ENCODE measurements at regions not wholly inside any gene's neighbourhood (a gene's known extent, or its start where the extent isn't known, plus 50 kb on each side); places are given as distances from the start of the nearest gene placed in this dataset.

- DNase-seq = no peak
- no peak for TF ChIP-seq GATA1 (IDR thresholded peaks at IDR 0.05; ENCODE audit: low read depth, low read length)
- TF ChIP-seq POLR2A (IDR thresholded peaks at IDR 0.05; ENCODE audit: low read length) = no peak
Observed at GRCh38 chr21:15367061-15367626, 302.3 kb upstream of the NRIP1 start.

- no peak for DNase-seq
- TF ChIP-seq POLR2A (IDR thresholded peaks at IDR 0.05; ENCODE audit: low read length) (no peak), GATA1 (IDR thresholded peaks at IDR 0.05; ENCODE audit: low read depth, low read length) (no peak)
Observed at GRCh38 chr21:15370462-15370975, 305.7 kb upstream of the NRIP1 start.

GRCh38 chr21:15373941-15374340, 309.1 kb upstream of the NRIP1 start:
- TF ChIP-seq POLR2A (IDR thresholded peaks at IDR 0.05; ENCODE audit: low read length) (no peak), GATA1 (IDR thresholded peaks at IDR 0.05; ENCODE audit: low read depth, low read length) (no peak)
- DNase-seq = no peak

GRCh38 chr21:15379776-15380175, 315.0 kb upstream of the NRIP1 start:
- DNase-seq = no peak

GRCh38 chr21:15383588-15383987, 318.8 kb upstream of the NRIP1 start:
- TF ChIP-seq POLR2A (IDR thresholded peaks at IDR 0.05; ENCODE audit: low read length) (no peak), GATA1 (IDR thresholded peaks at IDR 0.05; ENCODE audit: low read depth, low read length) (no peak)
- no peak for DNase-seq

More at GRCh38 chr21:15379776-15380175, 315.0 kb upstream of the NRIP1 start:
- TF ChIP-seq GATA1 (IDR thresholded peaks at IDR 0.05; ENCODE audit: low read depth, low read length) = no peak

- TF ChIP-seq POLR2A (IDR thresholded peaks at IDR 0.05; ENCODE audit: low read length) = no peak
- no peak for TF ChIP-seq GATA1 (IDR thresholded peaks at IDR 0.05; ENCODE audit: low read depth, low read length)
- DNase-seq = no peak
Observed at GRCh38 chr21:15390049-15390448, 325.2 kb upstream of the NRIP1 start.

- DNase-seq = no peak
- TF ChIP-seq GATA1 (IDR thresholded peaks at IDR 0.05; ENCODE audit: low read depth, low read length) (no peak), POLR2A (IDR thresholded peaks at IDR 0.05; ENCODE audit: low read length) (no peak)
Observed at GRCh38 chr21:15397258-15397657, 332.5 kb upstream of the NRIP1 start.

- no peak for DNase-seq
- TF ChIP-seq POLR2A (IDR thresholded peaks at IDR 0.05; ENCODE audit: low read length) = no peak
- no peak for TF ChIP-seq GATA1 (IDR thresholded peaks at IDR 0.05; ENCODE audit: low read depth, low read length)
Observed at GRCh38 chr21:15400905-15401304, 328.9 kb upstream of the USP25 start.

GRCh38 chr21:15401331-15401730, 328.5 kb upstream of the USP25 start:
- DNase-seq = no peak
- no peak for TF ChIP-seq GATA1 (IDR thresholded peaks at IDR 0.05; ENCODE audit: low read depth, low read length)
- no peak for TF ChIP-seq POLR2A (IDR thresholded peaks at IDR 0.05; ENCODE audit: low read length)

GRCh38 chr21:15405214-15405613, 324.6 kb upstream of the USP25 start:
- TF ChIP-seq GATA1 (IDR thresholded peaks at IDR 0.05; ENCODE audit: low read depth, low read length) = no peak
- no peak for TF ChIP-seq POLR2A (IDR thresholded peaks at IDR 0.05; ENCODE audit: low read length)
- DNase-seq = no peak

GRCh38 chr21:15406791-15407190, 323.0 kb upstream of the USP25 start:
- TF ChIP-seq POLR2A (IDR thresholded peaks at IDR 0.05; ENCODE audit: low read length) (no peak), GATA1 (IDR thresholded peaks at IDR 0.05; ENCODE audit: low read depth, low read length) (no peak)
- DNase-seq = no peak

GRCh38 chr21:15407585-15407984, 322.2 kb upstream of the USP25 start:
- TF ChIP-seq POLR2A (IDR thresholded peaks at IDR 0.05; ENCODE audit: low read length) (no peak), GATA1 (IDR thresholded peaks at IDR 0.05; ENCODE audit: low read depth, low read length) (no peak)
- no peak for DNase-seq

- TF ChIP-seq POLR2A (IDR thresholded peaks at IDR 0.05; ENCODE audit: low read length) (no peak), GATA1 (IDR thresholded peaks at IDR 0.05; ENCODE audit: low read depth, low read length) (no peak)
- DNase-seq = no peak
Observed at GRCh38 chr21:15408089-15408488, 321.7 kb upstream of the USP25 start.

- DNase-seq = no peak
- TF ChIP-seq GATA1 (IDR thresholded peaks at IDR 0.05; ENCODE audit: low read depth, low read length) (no peak), POLR2A (IDR thresholded peaks at IDR 0.05; ENCODE audit: low read length) (no peak)
Observed at GRCh38 chr21:15409031-15409430, 320.8 kb upstream of the USP25 start.

- no peak for TF ChIP-seq POLR2A (IDR thresholded peaks at IDR 0.05; ENCODE audit: low read length)
- TF ChIP-seq GATA1 (IDR thresholded peaks at IDR 0.05; ENCODE audit: low read depth, low read length) = no peak
- no peak for DNase-seq
Observed at GRCh38 chr21:15410853-15411252, 318.9 kb upstream of the USP25 start.

Measured in erythroblast (primary cell).